GM12873 (cell line): ENCODE measurements at regions not wholly inside any gene's neighbourhood (a gene's known extent, or its start where the extent isn't known, plus 50 kb on each side); places are given as distances from the start of the nearest gene placed in this dataset.

Experiments
- TF ChIP-seq, protein P1 (sequence below): IDR thresholded peaks from 2 replicates; pipeline ENCODE4 v1.5.1; 2012; ENCODE audit warnings: low read depth, mild to moderate bottlenecking, moderate library complexity, low read length, control low read depth; ENCODE audit not compliant: insufficient read depth; ENCODE audit errors: missing control alignments

DNA sequence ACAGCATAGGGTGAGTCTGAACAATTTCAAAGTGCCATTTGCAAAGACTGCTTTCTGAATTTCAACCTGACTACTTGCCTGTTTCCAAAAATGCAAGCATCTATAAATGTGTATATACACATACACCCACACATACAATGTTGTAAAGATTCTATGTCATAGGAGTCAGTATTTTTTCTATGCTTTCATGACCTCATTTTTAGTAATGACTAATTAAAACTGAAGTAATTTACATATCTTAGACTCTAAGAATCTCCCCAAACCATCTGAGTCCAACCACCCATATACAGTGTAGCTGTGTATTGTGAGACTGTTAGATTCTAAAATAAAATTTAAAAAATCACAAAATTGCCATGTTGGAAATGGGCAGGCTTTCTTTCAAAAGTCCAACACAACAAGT is 162.0 kb upstream of the STK17B start:
- TF ChIP-seq, protein P1, sequence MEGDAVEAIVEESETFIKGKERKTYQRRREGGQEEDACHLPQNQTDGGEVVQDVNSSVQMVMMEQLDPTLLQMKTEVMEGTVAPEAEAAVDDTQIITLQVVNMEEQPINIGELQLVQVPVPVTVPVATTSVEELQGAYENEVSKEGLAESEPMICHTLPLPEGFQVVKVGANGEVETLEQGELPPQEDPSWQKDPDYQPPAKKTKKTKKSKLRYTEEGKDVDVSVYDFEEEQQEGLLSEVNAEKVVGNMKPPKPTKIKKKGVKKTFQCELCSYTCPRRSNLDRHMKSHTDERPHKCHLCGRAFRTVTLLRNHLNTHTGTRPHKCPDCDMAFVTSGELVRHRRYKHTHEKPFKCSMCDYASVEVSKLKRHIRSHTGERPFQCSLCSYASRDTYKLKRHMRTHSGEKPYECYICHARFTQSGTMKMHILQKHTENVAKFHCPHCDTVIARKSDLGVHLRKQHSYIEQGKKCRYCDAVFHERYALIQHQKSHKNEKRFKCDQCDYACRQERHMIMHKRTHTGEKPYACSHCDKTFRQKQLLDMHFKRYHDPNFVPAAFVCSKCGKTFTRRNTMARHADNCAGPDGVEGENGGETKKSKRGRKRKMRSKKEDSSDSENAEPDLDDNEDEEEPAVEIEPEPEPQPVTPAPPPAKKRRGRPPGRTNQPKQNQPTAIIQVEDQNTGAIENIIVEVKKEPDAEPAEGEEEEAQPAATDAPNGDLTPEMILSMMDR: no peak

DNA sequence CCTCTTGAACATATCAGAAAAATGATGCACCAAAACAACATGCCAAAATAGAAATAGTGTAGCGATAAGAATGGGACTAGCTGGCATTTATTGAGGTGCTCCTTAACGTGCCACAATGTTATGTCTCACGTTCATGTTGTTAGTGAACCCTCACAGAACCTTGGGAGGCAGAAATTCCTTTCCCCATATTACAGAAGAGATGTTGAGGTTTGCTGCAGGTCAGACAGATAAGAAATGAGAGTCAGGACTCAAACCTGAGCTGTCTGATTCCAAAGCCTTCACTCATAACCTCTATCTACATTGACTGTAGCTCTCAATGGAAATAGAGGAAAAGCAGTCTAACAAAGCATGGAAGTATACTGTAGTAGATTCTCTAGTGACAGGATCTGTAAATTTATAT is 163.3 kb upstream of the STK17B start:
- TF ChIP-seq, protein P1: no peak

DNA sequence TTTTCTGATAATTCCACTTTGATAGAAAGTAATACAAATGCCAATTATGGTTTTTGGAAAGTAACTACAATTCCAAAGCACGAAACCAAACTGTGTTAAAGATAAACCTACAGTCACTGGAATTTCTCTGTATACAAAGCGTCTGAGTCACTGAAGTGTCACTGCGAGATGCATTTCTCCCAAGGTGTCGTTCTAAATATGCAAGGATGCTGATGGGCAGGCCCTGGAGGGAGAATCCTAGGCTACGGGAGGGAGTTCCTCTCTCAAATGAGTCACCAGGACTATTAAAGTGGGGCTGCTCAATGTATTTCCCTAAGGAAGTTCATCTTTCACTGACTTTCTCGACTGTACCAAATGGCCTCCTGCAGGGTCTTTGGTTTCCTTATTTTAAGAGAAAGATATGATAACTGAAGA is 163.8 kb upstream of the STK17B start:
- TF ChIP-seq, protein P1: no peak

DNA sequence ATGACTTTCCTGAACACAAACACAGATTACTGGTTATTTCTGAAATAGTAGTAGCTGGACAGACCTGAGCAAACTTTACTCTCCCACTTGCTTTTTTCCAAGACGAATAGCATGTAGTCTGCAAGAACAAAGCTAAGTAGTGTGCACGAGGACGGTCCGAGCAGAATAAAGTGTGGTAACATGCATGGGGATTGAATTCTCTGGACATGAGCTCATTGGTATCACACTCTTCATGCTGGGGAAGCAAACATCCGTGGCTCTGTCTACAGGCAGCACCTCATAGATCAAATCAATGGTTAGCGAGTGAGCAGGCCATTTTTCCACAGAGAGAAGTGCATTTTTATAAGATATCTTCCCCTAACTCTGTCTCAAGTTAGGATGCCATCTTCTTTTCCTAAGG is 164.8 kb upstream of the STK17B start:
- TF ChIP-seq, protein P1: no peak

DNA sequence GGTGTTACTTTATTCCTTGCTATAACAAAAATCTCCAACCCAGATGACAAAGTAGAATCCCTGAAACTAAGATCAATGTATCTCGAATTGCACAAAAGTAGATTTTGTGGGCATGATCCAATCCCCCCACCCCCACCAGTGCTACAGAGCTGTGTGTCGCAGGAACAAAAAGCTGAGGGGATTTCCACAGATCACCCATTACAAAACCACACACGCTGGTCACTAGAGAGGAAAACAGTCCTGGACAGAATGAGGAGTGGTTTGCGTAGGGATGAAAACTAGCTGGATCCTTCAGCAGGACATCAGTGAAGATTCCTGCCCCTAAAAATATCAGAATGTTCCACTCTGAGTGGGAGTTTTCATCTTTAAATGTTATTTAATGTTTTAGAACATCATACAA is 165.3 kb upstream of the STK17B start:
- TF ChIP-seq, protein P1: no peak

DNA sequence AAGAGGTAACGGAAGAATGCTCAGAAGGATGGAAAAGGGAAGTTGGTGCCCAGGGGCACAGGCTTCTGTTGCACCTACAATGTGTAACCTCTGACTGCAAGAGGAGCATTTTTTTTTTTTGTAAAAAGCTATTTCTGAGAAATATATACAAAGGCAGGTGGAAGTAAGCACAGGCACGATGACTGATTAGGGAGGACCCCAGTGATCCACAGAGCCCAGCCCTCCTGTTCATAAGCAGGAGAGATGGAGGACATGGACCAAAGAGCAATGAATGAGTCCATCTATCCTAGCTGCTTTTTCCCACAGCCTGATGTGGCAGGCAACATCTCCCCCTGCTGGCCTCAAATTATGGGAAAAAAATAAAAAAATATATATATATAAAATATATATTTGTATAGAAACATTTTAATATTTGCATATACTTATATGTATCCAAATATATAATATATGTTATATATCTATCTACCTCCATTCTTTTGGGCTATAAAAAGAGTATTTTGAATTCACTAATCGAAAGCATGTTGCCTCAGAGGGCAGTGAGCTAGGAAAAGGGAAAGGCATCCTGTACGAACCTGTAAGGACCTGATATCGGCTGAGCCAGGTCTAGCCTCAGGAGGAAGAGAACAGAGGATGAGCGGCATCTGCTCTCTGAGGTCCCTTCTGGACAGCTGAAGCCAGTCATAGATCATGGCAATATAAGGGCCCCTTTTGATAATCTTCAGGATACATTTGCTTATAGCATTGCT is 166.0 kb upstream of the STK17B start:
- TF ChIP-seq, protein P1: peak; percentile 38

DNA sequence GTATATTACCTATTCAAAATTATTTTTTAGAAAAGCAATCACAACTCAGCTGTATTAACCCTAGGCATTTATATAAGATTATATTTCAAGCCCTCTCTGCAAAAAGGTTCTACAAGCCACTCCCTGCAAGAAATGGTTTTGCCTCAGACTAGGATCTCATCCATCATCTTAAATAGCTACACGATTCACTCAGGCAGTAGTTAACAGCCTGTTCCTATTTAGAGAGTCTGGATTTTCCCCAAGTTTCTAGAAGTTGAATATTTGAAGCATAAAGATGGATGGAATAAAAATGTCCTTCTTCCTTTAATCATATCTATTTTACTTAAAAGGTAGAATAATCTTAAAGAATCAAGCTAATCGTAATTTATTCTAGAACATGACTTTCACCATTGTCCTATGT is 167.1 kb upstream of the STK17B start:
- TF ChIP-seq, protein P1: no peak
